NCI-H1417 treated with DMSO at 0.1 percent for 48 hours (cell line): ENCODE measurements at regions not wholly inside any gene's neighbourhood (a gene's known extent, or its start where the extent isn't known, plus 50 kb on each side); places are given as distances from the start of the nearest gene placed in this dataset.
A peak's percentile ranks its signal among the peaks of the same experiment; 100 is the strongest.
"Not testable (repeated sequence)": the region's sequence is repeated elsewhere in the genome, so short reads cannot be mapped to it uniquely, and the experiment has no call there.

Source experiments
- DNase-seq: peaks from one replicate; lab custom pipeline; 2025; lab: John Stamatoyannopoulos, UW

GRCh38 chr20:46785958-46786357, 76.5 kb downstream of the SLC2A10 start:
- DNase-seq, result no peak

GRCh38 chr20:46786566-46786965, 77.1 kb downstream of the SLC2A10 start:
- no peak for DNase-seq

GRCh38 chr20:46787991-46788762, 78.7 kb downstream of the SLC2A10 start:
- no peak for DNase-seq

- not testable (repeated sequence) for DNase-seq
These were observed 79.3 kb downstream of the SLC2A10 start for GRCh38 chr20:46788763-46789091.

- DNase-seq, result no peak
These were observed 80.0 kb downstream of the SLC2A10 start for GRCh38 chr20:46789339-46790028.

- DNase-seq, result no peak
These were observed 82.4 kb downstream of the SLC2A10 start for GRCh38 chr20:46791722-46792416.

GRCh38 chr20:46797206-46797605, 87.8 kb downstream of the SLC2A10 start:
- DNase-seq, result no peak

GRCh38 chr20:46798430-46798829, 89.0 kb downstream of the SLC2A10 start:
- DNase-seq, result no peak

- peak; percentile 31 for DNase-seq
These were observed 90.4 kb downstream of the SLC2A10 start for GRCh38 chr20:46799781-46800408.

- no peak for DNase-seq
These were observed 91.0 kb downstream of the SLC2A10 start for GRCh38 chr20:46800409-46800804.

- DNase-seq, result no peak
These were observed 91.7 kb downstream of the SLC2A10 start for GRCh38 chr20:46801003-46801702.

GRCh38 chr20:46802722-46803121, 91.9 kb upstream of the EYA2 start:
- DNase-seq, result no peak

- no peak for DNase-seq
These were observed 91.3 kb upstream of the EYA2 start for GRCh38 chr20:46803123-46804020.

- no peak for DNase-seq
These were observed 90.5 kb upstream of the EYA2 start for GRCh38 chr20:46804126-46804525.

GRCh38 chr20:46805836-46806235, 88.8 kb upstream of the EYA2 start:
- DNase-seq, result no peak

- DNase-seq, result no peak
These were observed 86.6 kb upstream of the EYA2 start for GRCh38 chr20:46807998-46808397.

- peak; percentile 92 for DNase-seq
These were observed 86.1 kb upstream of the EYA2 start for GRCh38 chr20:46808565-46808964.

- DNase-seq, result no peak
These were observed 84.8 kb upstream of the EYA2 start for GRCh38 chr20:46809706-46810360.

GRCh38 chr20:46810448-46811223, 84.0 kb upstream of the EYA2 start:
- peak; percentile 83 for DNase-seq
